ENCODE measurements at regions not wholly inside any gene's neighbourhood (a gene's known extent, or its start where the extent isn't known, plus 50 kb on each side); places are given as distances from the start of the nearest gene placed in this dataset.

- Histone ChIP-seq H3K36me3 (ENCODE audit: insufficient read depth) (no peaks in the 10 kb centered on the region), H3K4me2 (no peak overlapping the region), H3K4me3 (no peak overlapping the region), H2AFZ (no peak overlapping the region), H3K79me2 (replicated peaks; ENCODE audit: insufficient read depth) (no peaks in the 10 kb centered on the region), H3K27ac (ENCODE audit: low read depth) (no peak overlapping the region), H4K20me1 (replicated peaks; ENCODE audit: insufficient read depth) (no peaks in the 10 kb centered on the region), H3K9me2 (ENCODE audit: insufficient read depth) (no peaks in the 10 kb centered on the region), H3K4me1 (ENCODE audit: insufficient read depth) (0 out of 2 replicates have a peak, but pooled peaks cover 3% of the 10 kb centered on the region), H3K27me3 (ENCODE audit: insufficient read depth) (no peaks in the 10 kb centered on the region), H3F3A (replicated peaks; ENCODE audit: low read depth) (no peaks in the 10 kb centered on the region)
- no peak for DNase-seq (ENCODE audit: low spot score)
- ATAC-seq, result no peak
- no peak for TF ChIP-seq EZH2phosphoT487 (IDR thresholded peaks at IDR 0.05; ENCODE audit: unreplicated experiment)
- no peak for TF ChIP-seq ZNF331 (CRISPR knock-in tag; IDR thresholded peaks at IDR 0.05; ENCODE audit: low read depth)
- no peak for TF ChIP-seq NANOG (IDR thresholded peaks at IDR 0.05; ENCODE audit: borderline replicate concordance)
- TF ChIP-seq EZH2 (IDR thresholded peaks at IDR 0.05; ENCODE audit: low read depth, unreplicated experiment), result no peak
- TF ChIP-seq ZNF114 (CRISPR knock-in tag; IDR thresholded peaks at IDR 0.05), result no peak
- TF ChIP-seq ETS1 (IDR thresholded peaks at IDR 0.05), result no peak
- no peak for TF ChIP-seq JUNB (IDR thresholded peaks at IDR 0.05; ENCODE audit: unreplicated experiment)
- TF ChIP-seq CTCF (conservative IDR thresholded peaks at IDR 0.05; ENCODE audit: low read depth in 2 of 2), result no peak
- no peak for TF ChIP-seq ZNF462 (CRISPR knock-in tag; IDR thresholded peaks at IDR 0.05)
- no peak for TF ChIP-seq STAT1 (IDR thresholded peaks at IDR 0.05; ENCODE audit: unreplicated experiment)
- no peak for TF ChIP-seq POLR2AphosphoS5 (IDR thresholded peaks at IDR 0.05; ENCODE audit: low read depth)
- no peak for TF ChIP-seq CREB1 (CRISPR knock-in tag; IDR thresholded peaks at IDR 0.05; ENCODE audit: low read depth)
- TF ChIP-seq REST (IDR thresholded peaks at IDR 0.05; ENCODE audit: unreplicated experiment), result no peak
- no peaks in the 10 kb centered on the region for H3K4me1 Mint-ChIP-seq
- no peak overlapping the region for H3K27ac Mint-ChIP-seq
- H3K4me3 Mint-ChIP-seq, result no peak overlapping the region
- H3K27me3 Mint-ChIP-seq (ENCODE audit: insufficient read depth, low read depth, poor library complexity), result no peaks in the 10 kb centered on the region
- no peaks in the 10 kb centered on the region for H3K9me3 Mint-ChIP-seq
- no peaks in the 10 kb centered on the region for H3K36me3 Mint-ChIP-seq (ENCODE audit: low read depth)
These were observed 419.9 kb downstream of the MAN2A1 start for GRCh38 chr5:110109667-110110066.

Measured in GM23338 (cell line).